Amygdala (tissue), 56 donors: ENCODE measurements at regions not wholly inside any gene's neighbourhood (a gene's known extent, or its start where the extent isn't known, plus 50 kb on each side); places are given as distances from the start of the nearest gene placed in this dataset.
"Not testable (repeated sequence)": the region's sequence is repeated elsewhere in the genome, so short reads cannot be mapped to it uniquely, and the experiment has no call there.

ENCODE experiments used
- DNase-seq, 56 donors: peaks; one replicate each; lab custom pipeline; 2025; lab: John Stamatoyannopoulos, UW

DNA sequence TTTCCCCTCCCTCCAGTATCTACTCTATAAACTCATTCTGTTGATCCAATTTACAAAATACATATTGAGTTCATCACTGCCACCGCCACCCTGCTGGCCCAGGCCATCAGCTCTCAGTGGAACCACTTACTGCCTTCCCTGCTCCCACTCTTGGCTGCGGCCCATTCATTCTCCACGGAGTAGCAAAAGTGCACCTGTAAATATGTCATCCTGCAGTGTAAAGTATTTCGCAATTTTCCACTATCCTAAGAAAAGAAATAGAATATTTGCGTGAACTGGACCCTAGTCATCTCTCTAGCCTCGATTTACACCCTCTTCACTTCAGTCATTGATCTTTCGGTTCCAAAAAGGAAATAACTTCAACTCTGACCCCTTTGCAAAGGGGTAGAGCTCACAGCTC lies 258.3 kb upstream of the TFAP2D start:
- DNase-seq: no peak

DNA sequence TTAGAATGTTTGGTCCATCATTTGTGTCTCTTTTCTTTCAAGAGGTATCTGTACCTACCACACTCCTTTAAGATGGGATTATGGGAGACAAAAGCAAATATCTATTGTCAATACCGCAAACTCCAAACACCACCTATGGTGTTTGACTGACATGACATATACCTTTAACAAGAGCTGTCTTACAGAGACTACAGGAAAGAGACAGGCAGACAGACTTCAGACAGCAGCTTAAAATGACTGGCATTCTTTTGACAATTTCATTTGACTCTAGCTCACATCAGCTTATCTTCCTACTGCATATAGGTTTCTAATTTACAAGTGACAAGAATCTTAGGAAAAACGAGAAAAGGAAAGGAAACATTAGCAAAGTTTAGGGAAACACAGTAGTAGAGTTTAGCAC lies 256.0 kb upstream of the TFAP2D start:
- no peak for DNase-seq

DNA sequence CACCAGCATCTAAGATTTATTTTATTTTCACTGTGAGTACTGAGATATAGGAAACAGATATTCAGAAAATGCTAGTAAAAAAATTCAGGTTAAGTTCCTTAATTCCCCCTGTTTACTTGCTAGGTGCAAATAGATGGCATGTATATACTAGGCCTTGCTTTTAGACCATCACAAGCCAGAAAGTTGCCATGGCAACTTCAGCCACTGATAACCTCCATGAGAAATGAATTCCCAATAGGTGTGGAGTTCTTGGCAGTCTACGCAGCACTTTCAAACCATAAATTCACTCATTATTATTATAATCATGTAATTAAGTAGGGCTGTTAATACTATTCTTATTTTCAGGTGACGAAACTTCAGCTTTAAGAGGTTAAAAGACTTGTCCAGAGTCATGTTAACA lies 251.6 kb upstream of the TFAP2D start:
- DNase-seq: no peak

DNA sequence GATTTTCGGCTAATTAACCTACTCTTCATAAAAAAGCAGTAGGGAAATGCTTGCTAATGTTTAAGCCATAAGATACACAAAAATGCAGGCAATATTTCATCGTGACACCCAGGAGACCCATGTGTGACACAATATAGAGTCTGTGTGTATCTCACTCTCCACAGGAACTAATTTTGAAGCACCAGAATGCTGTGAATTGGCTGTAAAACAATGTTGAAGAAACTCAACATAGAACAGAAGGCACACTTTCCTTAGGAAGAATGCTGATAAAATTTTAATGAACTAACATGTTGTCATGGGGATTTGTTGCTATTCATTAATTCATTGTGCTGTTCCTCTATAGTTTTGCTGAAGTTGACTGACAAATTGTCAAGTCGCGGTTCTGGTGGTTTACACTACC lies 249.4 kb upstream of the TFAP2D start:
- DNase-seq: no peak

DNA sequence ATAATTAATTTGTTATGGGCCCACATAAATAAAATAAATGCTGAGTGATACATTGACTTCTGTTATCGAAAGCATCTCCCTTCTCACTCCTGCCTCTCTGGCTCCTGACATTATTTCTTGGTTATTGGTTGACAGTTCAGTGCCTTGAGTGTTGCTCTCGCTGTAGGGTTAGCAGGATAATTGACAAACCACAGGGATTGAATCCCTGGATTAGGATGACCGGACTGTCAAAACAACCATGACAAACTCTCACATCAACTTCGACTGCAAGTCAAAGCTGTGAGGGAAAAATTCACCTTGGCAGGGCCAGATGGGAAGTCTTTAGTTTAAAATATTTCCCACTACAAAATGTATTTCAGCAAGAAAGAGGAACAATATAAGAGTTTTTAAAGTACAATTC lies 245.4 kb upstream of the TFAP2D start:
- DNase-seq: no peak

DNA sequence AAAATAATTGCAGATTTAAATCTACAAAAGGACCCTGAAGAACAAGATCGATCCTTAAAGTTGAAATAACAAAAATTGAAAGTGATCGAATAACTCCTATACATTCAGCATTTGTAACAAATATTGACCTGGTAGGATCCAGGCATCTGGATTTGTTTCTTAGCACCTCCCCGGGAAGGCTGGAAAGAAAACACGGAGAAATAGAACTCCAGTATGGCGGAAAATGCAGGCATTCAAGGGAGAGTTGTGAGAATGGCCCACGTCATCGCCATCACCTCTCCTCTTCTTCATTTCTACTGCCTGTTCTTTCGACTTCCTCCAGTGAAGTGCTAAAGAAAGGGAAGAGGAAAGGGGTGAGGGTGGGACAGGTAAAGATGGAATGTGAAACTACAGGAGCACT lies 242.3 kb upstream of the TFAP2D start:
- DNase-seq: no peak

DNA sequence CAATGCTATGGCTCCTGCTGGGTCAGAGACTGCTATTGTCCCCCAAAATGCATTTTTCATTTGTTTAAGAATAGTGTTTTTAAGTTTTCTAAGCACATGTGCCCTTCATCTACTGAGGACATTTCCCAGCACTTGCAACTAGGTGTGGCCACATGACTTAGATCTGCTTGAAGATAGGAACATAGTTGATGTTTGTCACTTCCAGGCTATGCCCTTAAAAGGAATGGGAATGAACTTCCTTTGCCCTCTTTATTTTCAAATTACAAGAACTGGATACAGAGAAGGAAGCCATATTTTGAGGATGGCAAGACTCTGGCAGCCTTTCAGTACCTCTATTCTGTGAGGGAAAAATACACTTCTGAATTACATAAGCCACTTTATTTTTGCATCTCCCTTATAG lies 203.0 kb upstream of the TFAP2D start:
- DNase-seq: no peak

DNA sequence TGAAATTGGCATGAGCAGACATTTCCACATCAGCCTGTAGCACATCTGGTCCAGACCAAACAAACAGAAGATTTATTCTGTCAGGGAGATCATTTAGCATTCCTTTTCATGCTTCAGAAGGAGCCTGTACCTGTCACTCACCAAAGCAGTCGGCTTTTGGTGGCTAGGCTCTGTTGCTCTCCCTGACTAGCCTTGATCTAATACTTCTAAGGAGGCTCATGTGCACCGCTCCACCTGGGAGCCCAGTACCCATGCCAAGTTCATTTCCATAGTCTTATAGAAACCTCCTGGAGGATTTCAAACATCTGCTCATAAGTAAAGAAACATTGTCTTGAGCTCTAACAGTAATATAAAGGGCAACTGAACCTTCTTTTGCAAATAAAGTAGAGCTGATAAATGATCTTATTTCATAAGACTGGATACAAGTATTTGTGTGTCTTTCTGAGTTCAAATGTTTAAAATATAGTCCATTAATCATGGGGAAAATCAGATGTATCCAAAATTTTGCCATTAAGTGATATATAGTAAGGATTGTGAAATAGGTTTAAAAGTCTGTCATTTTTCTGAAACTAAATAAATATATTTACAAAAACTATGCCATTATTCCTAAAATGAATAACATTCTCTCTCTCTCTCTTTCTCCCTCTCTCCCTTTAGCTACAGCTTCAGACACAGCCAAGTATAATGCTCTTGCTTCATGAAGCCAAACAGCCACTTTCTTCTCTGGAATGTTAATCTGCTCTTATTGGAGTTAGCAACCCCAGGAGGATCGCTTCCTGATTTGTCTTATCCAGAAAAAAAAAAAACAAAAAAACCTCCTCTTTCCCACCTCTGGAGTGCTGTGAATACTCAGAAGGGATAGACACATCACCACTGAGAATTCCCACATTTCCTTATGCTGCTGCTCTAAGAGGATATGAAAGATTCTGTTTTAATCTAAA lies 192.7 kb upstream of the TFAP2D start:
- no peak for DNase-seq

DNA sequence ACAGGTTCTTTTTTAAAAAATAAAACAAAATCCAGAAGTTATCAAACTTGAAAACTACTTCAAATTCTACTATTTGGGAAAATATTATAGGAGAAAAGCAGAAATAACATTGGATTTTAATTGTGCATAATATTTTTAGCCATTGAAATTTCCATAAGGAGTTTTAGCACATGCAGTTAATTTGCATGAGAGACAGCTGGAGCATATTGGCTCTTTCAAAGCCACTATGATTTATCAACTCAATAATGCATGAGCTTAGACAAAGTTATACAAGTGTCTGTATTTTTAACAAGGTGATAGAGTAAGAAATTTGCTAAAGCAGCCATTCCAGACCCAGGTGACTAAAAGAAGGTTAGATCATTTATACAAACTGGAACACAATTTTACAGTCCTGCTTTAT lies 189.0 kb upstream of the TFAP2D start:
- DNase-seq: no peak

DNA sequence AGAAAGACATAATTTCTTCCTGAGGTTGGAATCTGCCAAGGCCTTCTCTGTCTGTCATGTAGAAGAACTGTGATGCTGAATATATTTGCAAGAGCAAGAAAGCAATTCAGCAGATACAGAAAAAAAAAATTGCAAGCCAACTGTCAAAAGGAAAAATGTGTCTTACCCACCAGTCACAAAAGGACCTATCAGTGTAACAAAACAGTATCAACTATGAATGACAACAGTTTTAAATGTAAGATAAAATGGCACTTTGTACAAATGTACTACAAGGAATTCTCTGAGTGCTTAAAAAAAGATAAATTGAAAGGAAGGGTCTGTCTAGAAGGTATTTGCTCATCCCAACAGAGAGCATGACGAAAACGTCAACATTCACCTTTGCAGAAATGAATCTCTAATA lies 185.3 kb upstream of the TFAP2D start:
- DNase-seq: no peak

DNA sequence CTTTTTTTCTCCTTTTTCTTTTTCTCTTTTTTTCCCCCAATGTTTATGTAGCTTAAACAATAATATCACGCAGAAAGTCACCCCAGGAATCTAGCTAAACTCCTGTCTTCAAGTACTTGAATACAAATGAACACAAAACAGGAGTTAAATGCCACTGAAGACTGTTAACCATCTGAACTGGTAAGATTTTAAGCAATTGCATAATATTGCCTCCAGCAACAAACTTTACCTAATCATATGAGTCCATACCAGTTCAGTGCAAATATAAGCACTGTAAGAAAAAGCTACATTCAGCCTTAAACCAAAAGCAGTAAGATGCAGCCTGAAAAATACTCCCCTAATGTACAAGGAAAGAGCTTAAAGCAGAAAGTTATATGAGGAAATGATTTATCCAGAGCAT lies 173.9 kb upstream of the TFAP2D start:
- DNase-seq: no peak

DNA sequence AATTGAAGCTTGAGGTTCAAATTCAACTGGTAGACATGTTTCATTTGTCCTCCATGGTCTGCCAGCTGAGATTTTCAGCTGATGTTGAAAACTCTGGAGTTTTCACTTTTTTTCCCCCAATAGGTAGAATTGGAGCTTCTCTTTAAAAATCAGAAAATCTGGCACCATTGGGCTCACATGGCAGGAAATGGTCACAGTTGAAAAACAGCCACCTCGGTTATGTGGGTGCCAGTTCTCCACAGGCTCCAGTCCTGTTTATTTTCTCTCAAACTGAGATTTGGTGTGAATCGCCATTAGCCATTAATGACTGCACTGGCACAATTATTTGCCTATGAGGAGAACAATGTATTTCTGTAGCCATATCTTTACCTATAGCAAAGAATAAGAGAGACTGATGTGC lies 171.4 kb upstream of the TFAP2D start:
- no peak for DNase-seq

DNA sequence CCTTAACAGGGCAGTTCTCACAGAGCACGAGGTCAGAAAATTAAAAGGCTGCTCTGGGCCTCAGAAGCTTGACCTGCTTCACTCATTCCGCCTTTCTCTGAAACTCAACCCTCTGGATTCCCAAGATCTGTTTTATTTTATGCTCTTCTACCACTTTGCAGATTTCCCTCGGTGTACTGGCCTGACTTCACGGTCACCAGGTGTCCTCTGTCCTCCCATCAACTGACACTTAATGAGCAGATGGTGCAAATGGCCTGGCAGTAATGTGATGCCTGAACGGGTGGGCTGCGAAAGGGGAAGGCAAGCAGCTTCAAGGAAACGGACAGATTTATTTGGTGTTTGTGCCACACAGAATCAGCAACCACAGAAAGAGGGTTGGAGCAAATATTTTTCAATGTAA lies 169.7 kb upstream of the TFAP2D start:
- DNase-seq: no peak

DNA sequence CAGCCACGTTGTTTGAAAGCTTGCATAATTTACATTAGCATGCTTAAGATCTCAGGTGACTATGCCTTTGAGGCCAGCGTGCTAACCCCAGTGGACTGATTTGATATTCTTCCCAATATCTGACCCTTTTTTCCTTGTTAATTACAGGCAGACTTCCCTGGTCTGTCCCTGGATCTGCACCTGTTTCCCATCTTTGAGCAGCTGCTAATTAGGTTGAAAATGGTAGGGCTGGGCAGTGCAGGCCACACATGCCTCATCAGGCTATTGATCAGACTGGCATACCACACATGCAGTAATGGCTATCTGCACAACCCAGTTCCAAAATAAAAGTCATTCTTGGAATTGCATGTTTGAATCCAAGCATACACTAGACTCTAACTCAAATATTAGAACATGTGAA lies 164.3 kb upstream of the TFAP2D start:
- DNase-seq: no peak

DNA sequence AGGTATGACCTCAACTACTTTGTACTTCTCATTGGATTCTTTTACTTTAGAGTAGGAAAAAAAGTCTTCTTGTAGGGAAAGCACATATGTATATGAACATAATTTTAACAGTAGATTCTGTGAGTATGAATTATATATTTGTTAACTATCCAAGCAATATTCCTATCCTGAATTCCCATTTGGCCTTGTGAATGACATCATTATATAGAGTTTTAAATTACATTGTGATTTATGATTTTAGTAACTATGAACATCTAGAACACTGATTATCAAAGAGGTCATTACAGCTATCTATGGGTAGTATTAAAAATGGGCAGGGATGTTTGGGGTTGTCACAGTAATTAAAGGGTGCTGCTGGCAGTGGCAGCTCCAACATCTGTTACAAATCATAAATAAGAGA lies 163.9 kb upstream of the TFAP2D start:
- DNase-seq: no peak

DNA sequence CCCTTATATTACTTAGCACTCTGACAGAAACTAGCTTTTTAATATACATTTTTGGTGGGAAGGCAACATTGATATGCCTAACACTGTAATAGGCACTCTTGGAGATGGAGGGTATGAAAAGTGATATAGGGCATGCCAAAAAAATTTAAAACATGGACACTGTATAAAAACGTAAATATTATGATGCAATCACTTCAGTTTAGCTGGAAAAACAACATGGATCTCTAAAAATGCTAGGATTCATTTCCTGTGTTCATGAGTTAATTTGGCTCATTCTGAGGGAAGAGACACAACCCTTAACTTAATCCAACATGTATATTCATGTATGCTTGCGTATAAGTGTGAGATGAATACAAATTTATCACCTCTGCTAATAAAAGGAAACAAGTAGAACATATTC lies 157.3 kb upstream of the TFAP2D start:
- no peak for DNase-seq

DNA sequence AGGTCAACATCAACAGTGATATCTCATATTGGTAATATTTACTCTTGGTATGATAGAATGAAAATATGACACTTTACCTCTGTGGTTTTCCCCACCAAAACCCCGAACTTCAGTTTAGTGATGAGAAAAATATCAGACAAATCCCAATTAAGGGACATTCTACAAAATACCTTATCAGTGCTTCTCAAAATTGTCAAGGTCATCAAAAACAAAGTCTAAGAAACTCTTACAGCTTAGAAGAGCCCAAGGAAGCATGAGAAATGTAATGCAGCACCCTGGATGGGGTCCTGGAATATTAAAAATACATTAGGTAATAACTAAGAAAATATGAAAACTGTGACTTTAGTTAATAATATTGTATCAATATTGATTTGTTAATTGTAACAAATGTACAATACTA lies 148.3 kb upstream of the TFAP2D start:
- no peak for DNase-seq

DNA sequence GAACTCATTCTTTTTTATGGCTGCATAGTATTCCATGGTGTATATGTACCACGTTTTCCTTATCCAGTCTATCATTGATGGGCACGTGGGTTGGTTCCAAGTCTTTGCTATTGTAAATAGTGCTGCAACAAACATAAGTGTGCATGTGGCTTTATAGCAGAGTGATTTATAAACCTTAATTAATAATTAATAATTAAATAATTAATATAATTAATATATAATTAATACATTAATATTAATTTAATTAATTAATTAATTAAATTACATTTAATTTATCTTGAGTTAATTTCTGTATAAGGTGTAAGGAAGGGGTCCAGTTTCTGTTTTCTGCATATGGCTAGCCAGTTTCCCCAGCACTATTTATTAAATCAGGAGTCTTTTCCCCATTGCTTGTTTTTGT lies 142.1 kb upstream of the TFAP2D start:
- not testable (repeated sequence) for DNase-seq

DNA sequence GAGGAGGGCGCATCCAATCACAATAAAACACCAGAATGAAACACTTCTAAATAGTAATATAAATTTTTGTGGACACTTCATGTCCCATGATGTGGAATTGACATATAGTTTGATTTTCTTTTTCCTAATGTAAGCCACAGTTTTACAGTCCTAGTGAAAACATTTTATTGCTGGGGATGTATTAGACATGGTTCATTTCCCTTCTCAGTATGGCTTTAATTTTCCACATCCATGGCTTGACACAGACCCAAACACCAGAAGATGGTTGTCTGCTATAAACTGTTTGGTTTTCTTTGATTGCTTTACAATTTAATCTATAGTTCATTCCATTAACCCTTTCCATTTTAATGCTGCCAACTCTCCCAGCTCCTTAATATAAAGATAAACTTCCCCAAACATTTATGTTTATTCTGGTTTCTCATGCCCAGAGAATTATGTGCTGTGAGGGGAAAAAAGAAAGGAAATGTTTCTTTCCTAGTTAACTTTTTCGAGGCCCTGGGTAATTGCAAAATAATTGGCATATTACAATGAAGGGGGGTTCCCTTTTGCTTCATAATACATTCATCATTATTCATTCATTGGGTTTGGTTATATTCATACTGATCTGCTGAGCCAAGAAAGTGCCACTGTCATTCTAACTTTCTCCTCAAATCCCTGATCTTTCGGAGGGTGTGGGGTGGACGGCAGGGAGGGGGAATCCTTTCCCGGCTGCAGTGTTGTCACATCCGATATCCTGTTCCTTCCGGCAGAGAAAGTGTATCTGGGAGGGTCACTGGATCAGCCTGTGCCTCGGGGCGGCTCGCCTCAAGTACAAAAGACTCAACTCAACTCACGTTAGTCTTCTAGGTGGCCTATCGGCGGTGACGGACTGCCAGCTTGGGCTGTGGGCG lies 127.6 kb upstream of the TFAP2D start:
- no peak for DNase-seq

DNA sequence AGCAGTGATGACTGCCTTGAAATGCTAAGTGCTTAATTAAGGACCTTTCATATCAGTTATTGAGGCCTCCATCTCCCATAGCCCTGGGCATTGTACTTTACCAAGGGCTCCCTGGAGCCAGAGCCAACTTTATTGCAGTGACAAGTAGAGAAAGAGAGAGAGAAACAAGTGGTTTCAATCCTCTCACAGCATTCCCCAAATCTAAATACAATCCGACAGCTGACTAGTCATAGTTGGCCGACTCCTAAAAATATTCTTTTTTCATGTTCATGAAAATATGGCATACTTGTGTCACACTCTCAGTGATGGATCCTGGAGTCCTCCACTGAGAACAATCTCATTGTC lies 127.0 kb upstream of the TFAP2D start:
- DNase-seq: no peak

DNA sequence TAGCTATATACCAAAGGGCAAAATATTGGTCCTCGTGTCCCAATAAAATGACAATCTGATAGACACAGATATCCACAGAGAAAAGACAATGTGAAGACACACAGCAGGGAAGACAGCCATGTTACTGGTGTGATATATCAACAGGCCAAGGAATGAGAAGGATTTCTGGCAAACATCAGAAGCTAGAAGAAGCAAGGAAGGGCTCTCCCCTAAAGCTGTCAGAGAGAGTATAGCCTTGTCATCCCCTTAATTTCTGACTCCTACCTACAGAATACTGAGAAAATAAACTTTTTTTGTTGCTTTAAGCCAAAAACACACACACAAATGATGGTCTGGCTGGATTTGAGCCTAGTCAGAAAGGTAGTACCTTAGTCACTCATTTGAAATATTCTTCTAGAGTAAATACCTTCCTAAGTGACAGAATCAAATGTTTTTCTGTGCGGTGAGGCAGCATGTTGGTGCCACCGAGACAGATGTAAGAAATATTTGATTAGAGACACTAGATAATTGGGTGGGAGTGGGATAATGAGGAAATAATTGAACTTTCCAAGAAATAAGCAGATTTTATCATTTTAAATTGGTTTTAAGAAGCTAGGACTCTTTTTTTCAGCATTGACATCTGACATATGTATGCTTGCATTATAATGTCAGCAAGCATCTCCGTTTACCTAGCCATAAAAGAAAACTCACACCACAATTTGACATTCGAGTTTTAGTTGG lies 123.4 kb upstream of the TFAP2D start:
- DNase-seq: no peak
